ENCODE measurements at regions not wholly inside any gene's neighbourhood (a gene's known extent, or its start where the extent isn't known, plus 50 kb on each side); places are given as distances from the start of the nearest gene placed in this dataset.

DNA sequence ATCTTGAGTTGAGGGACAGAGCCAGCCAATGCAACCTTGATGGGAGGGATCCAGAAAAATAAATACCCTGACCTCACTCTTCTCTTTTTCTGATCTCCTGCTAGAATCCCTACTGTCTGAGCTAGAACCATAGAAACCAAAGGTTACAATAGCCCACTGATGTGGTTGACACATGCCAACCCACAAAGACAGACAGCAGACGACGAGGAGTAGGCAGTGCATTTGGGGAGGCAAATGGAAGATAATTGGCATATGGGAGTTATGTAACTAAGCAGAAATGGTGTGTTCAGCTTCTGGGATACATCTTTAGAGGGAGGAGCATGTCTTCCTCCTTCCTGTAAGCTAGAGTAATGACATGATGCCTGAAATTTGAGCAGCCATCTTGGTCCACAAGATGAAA is 171.7 kb upstream of the FGGY start:
- DNase-seq (ENCODE audit: low read depth, low spot score) (no peak), FAIRE-seq (no peak)
- no peak overlapping the region for H3K4me3 ChIP-seq (ENCODE audit: control insufficient read depth in 2 of 3, extremely low read depth in 1 of 3, insufficient read depth in 2 of 3, low read depth in 1 of 3, low read length in 3 of 3)
- H4K20me1 ChIP-seq (ENCODE audit: control insufficient read depth, extremely low read depth, insufficient read depth, low read length) = no peaks in the 10 kb centered on the region
- no peaks in the 10 kb centered on the region for H3K36me3 ChIP-seq (ENCODE audit: control insufficient read depth in 2 of 2, extremely low read depth in 1 of 2, insufficient read depth in 2 of 2, low read length in 2 of 2)
- H3K9ac ChIP-seq (ENCODE audit: control insufficient read depth, extremely low read depth, insufficient read depth, low read length) = no peak overlapping the region
- no peak overlapping the region for H3K4me2 ChIP-seq (ENCODE audit: control insufficient read depth, extremely low read depth, insufficient read depth, low read depth, low read length)
- dilution Hi-C loops (cut with MboI; ENCODE audit: extremely low pct_ligation_motif_present, low sequenced_read_pairs) = no loop called here
- H3K9me3 ChIP-seq (ENCODE audit: control insufficient read depth, low read depth, low read length) = no peaks in the 10 kb centered on the region
- no peak overlapping the region for H2AFZ ChIP-seq (ENCODE audit: control insufficient read depth, low read length)
- no peaks in the 10 kb centered on the region for H3K27me3 ChIP-seq (ENCODE audit: control insufficient read depth, extremely low read depth, insufficient read depth, low read length)
- no peak overlapping the region for H3K27ac ChIP-seq (ENCODE audit: control insufficient read depth, insufficient read depth, low read length)
- H3K9me1 ChIP-seq (ENCODE audit: control insufficient read depth, extremely low read depth, insufficient read depth, low read length) = no peaks in the 10 kb centered on the region
- no peaks in the 10 kb centered on the region for H3K79me2 ChIP-seq (ENCODE audit: control insufficient read depth, insufficient read depth, low read length)
- peaks cover 37% of the 10 kb centered on the region for H3K4me1 ChIP-seq (ENCODE audit: control insufficient read depth, extremely low read depth, insufficient read depth, low read length)
- TF ChIP-seq EZH2 (IDR thresholded peaks at IDR 0.05; ENCODE audit: low read length) (no peak), CTCF (optimal IDR thresholded peaks at IDR 0.05 in 1 of 3, IDR thresholded peaks at IDR 0.05 in 1 of 3, conservative IDR thresholded peaks at IDR 0.05 in 1 of 3; ENCODE audit: extremely low read depth in 1 of 3, insufficient read depth in 2 of 3, low read length in 3 of 3) (no peak)

GRCh38 chr1:59125676-59126320 is 171.1 kb upstream of the FGGY start:
- peaks cover 37% of the 10 kb centered on the region for H3K4me1 ChIP-seq (ENCODE audit: control insufficient read depth, extremely low read depth, insufficient read depth, low read length)
- H3K79me2 ChIP-seq (ENCODE audit: control insufficient read depth, insufficient read depth, low read length) = no peaks in the 10 kb centered on the region
- H3K27ac ChIP-seq (ENCODE audit: control insufficient read depth, insufficient read depth, low read length) = no peak overlapping the region
- H3K9me1 ChIP-seq (ENCODE audit: control insufficient read depth, extremely low read depth, insufficient read depth, low read length) = no peaks in the 10 kb centered on the region
- no peaks in the 10 kb centered on the region for H3K36me3 ChIP-seq (ENCODE audit: control insufficient read depth in 2 of 2, extremely low read depth in 1 of 2, insufficient read depth in 2 of 2, low read length in 2 of 2)
- no peaks in the 10 kb centered on the region for H3K27me3 ChIP-seq (ENCODE audit: control insufficient read depth, extremely low read depth, insufficient read depth, low read length)
- H3K9ac ChIP-seq (ENCODE audit: control insufficient read depth, extremely low read depth, insufficient read depth, low read length) = no peak overlapping the region
- dilution Hi-C loops (cut with MboI; ENCODE audit: extremely low pct_ligation_motif_present, low sequenced_read_pairs) = no loop called here
- no peak overlapping the region for H3K4me2 ChIP-seq (ENCODE audit: control insufficient read depth, extremely low read depth, insufficient read depth, low read depth, low read length)
- H3K9me3 ChIP-seq (ENCODE audit: control insufficient read depth, low read depth, low read length) = no peaks in the 10 kb centered on the region
- H3K4me3 ChIP-seq (ENCODE audit: control insufficient read depth in 2 of 3, extremely low read depth in 1 of 3, insufficient read depth in 2 of 3, low read depth in 1 of 3, low read length in 3 of 3) = no peak overlapping the region
- H4K20me1 ChIP-seq (ENCODE audit: control insufficient read depth, extremely low read depth, insufficient read depth, low read length) = no peaks in the 10 kb centered on the region
- no peak for FAIRE-seq
- TF ChIP-seq EZH2 (IDR thresholded peaks at IDR 0.05; ENCODE audit: low read length) = no peak
- no peak for TF ChIP-seq CTCF (optimal IDR thresholded peaks at IDR 0.05 in 1 of 3, IDR thresholded peaks at IDR 0.05 in 1 of 3, conservative IDR thresholded peaks at IDR 0.05 in 1 of 3; ENCODE audit: extremely low read depth in 1 of 3, insufficient read depth in 2 of 3, low read length in 3 of 3)
- no peak for DNase-seq (ENCODE audit: low read depth, low spot score)
- no peak overlapping the region for H2AFZ ChIP-seq (ENCODE audit: control insufficient read depth, low read length)
